Hematopoietic multipotent progenitor cell treated with erythropoietin and hydrocortisone succinate and interleukin-3 and kit ligand, for 4 days (in vitro differentiated cells): ENCODE measurements at regions not wholly inside any gene's neighbourhood (a gene's known extent, or its start where the extent isn't known, plus 50 kb on each side); places are given as distances from the start of the nearest gene placed in this dataset.
"Not testable (repeated sequence)": the region's sequence is repeated elsewhere in the genome, so short reads cannot be mapped to it uniquely, and the experiment has no call there.

Experiments used
- DNase-seq: peaks from one replicate; pipeline ENCODE4 v3.0.0-alpha.2; 2015

DNA sequence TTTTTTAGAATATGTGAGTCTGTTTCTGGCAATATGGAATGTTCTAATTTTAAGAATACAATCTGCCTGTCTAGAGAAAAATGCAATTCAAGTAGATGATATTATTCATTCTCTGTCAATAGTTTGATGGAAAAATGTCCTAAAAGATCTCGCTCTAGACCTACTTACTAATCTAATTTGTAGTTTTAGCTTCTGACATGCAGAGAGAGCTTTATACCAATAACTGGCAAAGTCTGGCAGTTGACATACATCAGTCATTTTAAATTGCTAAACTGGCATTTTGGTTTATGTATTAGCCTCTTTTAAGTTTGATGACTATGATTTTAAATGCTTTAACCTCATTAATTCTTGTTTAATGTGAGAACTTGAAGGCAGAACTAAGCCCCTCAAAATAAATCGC is 355.0 kb upstream of the CDH10 start:
- DNase-seq, result no peak

DNA sequence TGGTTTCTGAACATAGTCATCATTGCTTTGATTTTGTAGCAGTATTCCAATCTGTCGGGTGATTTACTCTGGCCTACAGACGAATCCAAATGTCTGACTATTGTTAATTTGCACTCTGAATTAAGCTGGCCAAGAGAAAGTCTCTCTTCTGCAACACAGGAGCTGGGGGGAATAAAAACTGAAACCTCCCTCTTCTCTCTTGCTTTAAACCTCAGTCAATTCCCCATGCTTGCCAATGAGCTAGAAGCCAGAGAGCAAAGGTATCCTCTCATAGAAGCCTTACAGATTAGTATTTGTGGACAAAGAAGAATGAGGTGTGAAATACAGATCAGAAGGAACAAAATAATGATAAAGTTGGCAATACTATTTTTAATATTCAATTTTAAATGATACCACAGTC is 353.9 kb upstream of the CDH10 start:
- DNase-seq, result no peak

DNA sequence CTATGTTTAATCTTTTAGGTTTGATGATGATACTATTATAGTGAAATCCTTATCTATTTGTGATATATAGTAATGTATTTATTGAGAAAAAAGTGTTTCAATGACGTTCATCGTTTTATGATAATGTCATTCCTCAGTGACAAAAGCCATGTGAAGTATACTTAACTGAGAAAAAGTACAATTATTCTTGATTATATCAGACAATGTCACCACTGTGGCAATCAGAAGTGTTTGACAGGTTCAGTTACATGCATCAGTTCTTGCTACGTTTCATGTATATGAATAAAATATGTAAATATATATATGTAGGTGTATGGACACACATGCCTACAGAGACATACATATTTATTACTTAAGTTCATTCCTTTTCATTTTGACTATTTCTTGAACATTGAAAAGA is 341.5 kb upstream of the CDH10 start:
- no peak for DNase-seq

DNA sequence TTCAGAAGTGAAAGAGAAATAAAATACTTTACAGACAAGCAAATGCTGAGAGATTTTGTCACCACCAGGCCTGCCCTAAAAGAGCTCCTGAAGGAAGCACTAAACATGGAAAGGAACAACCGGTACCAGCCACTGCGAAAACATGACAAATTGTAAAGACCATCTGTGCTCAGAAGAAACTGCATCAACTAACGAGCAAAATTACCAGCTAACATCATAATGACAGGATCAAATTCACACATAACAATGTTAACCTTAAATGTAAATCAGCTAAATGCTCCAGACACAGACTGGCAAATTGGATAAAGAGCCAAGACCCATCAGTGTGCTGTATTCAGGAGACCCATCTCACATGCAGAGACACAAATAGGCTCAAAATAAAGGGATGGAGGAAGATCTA is 333.8 kb upstream of the CDH10 start:
- not testable (repeated sequence) for DNase-seq

DNA sequence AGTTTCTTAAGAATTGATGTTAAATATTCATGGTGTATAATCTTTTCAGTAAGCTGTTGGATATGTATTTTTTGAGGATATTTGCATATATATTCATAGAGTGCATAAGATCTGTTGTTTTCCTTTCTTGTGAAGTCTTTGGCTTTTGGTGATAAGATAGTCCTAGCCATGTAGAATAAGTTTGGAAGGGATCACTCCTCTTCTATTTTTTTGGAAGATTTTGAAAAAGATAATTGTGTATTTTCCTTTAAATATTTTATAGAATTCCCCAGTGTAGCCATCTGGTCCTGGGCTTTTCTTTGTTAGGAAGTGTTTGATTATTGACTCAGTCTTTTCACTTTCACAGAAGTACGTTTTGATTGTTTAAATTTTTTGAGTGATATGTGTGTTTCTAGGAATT is 318.8 kb upstream of the CDH10 start:
- DNase-seq, result no peak

DNA sequence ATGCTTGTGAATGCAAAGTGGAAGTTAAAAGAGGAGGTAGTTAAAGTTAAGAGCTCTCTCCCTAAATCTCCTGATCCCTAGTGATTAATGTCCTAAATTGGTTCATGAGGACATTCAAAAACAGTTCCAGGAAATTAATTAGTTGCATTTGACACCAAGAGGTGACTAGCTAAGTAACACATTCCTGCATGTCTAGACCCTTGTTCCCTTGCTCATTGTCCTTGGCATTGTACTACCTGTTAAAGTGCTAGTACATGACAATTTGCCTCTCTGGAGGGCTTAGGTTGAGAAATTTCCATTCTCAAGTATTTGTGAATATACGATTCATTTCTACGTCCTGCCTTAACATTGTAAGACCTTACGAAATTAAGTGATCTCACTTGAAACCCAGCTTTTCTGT is 278.6 kb upstream of the CDH10 start:
- no peak for DNase-seq

DNA sequence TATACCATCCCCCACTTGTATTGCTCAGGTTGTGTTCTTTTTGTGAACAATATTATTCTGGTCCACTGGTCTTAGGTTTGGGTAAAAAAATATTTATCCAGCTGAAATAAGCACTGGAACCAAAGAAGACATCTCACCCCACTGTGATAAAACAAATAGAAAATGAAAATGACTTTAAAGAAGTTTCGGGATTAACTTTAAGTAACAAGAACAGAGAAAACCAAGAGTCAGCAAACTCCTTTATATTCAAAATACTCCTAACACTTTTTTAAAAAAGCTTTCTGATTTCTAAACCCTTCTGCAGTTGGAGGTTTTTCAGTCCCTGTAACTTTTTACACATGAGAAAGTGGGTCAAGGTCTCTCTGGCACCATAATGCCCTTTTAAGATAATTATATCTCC is 273.9 kb upstream of the CDH10 start:
- DNase-seq, result no peak

DNA sequence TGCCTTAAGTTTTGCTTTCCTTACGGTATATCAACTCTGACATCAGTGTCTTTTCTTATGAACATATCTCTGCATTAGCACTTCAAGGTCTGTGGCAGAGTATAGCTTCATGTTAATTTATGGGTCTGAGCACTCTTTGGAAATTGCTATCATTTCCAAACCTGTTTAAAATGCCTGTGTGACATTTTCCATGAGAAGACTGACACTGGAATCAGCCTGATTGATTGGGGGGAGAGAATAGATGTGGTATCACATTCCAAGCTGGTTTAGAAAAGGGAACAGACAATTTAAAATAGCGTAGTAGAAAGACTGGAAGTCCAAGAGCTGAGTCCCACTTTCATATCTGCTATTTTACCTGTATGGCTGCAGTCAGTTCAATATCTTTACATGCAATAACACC is 272.1 kb upstream of the CDH10 start:
- no peak for DNase-seq

DNA sequence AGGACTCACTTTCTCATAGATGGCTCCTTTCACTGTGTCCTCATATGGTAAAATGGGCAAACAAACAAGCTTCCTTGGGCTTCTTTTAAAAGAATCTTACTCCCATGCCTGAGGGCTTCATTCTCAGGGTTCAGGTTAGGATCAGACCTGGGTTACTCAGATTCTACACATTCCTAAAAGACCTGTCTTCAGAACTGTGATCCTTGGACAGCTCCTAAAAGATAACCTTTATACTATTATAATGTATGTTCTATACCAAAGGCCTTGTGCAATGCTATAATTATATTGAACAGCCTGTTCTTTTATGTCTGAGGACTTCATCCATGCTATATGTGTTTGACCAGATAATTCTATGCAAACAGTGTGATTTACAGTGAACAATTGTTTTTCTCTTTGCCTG is 264.4 kb upstream of the CDH10 start:
- DNase-seq, result no peak

DNA sequence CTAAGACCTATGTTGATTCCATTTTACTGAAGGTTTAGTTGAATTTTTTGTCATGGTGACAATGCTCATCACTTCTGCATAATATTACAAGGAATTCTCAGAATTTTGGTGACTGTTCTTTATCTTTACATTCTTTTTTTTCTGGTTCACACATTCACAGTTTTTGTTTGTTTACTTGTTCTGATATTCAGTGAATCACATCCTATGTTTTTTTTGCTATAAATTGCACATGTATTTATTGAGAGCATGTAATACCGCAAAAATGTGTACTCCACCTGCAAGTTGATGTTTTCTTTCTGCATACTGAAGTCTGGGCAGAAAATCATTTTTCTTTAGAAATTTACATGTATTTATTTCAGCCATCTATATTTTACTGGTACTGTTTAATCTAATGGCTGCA is 261.9 kb upstream of the CDH10 start:
- DNase-seq, result no peak

DNA sequence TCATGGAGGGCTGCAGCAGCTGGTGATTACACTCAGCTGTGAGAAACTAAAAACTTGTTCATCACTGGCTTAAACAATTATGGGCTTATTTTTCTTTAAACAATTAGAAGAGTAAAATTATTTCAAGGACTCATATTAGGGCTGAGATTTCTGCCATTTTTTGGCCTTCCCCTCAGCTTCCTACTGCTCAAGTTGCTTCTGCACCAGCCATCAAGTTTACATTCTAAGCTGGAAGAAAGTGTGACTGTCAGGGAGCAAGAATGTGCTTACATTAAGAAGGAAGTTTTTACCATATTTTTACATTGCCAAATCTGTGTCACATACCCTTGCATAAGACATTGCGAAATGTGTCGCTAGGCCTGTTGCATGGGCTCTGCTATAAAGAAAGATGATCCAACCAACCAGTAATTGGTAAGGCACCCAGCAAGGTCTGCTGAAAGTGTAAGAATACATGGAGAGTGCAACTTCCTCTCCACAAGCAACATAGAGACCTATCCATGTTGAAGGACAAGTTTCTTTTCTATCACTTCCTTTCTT is 260.3 kb upstream of the CDH10 start:
- DNase-seq, result peak; percentile 70

DNA sequence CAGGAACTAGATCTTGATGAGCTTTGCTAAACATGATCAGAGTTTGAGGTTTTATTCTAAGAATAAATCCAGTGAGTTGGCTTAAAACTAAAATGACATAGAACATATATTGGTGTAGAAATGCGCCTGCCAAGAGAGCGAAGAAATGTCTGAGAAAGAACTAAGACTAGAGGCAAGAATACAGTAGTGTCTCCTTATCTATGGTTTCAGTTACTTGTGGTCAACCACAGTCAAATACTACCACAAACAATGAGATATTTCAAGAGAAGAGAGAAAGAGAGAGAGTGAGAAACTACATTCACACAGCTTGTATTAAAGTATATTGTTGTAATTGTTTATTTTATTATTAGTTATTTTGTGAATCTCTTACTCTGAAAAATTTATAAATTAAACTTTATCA is 254.4 kb upstream of the CDH10 start:
- peak; percentile 76 for DNase-seq

DNA sequence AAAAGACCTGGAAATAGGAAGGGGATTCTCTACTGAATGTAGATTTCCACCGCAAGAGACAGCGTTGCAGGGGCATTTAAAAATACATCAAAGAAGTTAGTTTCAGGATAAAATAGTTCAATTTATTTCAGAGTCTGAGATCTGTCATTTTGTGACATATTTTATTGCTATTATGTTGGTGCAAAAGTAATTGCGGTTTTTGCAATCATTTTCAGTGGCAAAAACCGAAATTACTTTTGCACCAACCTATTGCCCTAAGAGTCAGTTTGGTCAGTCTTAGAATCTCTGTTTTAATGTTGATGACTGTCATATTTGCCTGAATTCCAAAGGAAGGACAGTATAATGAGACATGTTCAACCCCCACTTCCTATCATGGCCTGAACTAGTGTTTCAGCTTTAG is 219.5 kb upstream of the CDH10 start:
- no peak for DNase-seq

DNA sequence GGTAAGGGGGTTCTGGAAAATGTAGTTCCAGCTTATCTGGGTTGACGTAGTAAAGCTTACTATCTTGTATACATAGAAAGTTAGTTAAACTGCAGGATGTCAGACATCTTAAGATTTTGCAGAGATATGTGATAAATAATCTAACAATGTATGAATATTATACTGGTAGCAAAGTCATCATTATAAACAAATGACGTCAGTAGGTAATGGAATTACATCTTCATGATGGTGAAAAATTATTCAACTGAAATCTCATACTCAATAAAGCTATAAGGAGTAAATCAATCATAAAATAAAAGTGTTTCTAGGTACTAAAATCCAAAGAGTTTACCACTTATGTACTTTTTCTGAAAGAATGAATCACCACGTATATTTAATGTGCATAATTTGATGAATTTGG is 217.3 kb upstream of the CDH10 start:
- no peak for DNase-seq

DNA sequence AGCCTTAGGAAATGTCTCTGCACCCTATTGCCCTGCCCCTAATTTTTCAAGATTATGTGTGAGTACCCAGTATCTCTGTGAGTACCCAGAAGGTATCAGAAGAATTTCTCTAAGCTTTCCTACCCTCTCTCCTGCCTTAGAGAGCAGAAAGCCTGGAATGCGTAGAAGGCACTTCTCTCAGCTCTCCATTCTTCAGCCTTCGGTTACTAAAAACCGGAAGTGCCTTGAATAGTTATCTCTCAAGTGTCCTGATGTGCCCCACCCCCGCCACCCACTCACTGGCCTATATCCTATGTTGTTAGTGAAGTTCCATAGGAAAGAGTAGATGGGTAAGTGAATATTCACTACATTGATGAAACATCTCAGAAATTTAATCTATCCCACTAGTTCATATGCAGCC is 210.7 kb upstream of the CDH10 start:
- no peak for DNase-seq

DNA sequence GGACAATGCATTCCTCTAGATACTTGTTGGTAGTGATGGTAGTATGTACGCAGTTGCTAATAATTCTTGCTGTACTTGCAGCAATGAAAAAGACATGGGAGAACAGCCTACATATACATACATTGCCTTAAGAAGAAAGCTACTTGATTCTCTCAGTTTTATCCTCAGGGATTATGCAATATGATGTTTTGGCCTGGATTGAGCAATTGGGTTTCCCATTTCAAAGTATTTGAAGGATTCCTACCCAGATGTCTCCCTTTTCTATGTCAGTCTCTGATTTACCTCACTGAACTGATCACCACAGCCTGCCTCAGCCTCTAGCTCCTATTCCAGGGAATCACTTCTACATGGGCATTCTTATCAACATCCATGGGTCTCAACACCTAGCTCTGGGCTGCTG is 210.1 kb upstream of the CDH10 start:
- DNase-seq, result no peak

DNA sequence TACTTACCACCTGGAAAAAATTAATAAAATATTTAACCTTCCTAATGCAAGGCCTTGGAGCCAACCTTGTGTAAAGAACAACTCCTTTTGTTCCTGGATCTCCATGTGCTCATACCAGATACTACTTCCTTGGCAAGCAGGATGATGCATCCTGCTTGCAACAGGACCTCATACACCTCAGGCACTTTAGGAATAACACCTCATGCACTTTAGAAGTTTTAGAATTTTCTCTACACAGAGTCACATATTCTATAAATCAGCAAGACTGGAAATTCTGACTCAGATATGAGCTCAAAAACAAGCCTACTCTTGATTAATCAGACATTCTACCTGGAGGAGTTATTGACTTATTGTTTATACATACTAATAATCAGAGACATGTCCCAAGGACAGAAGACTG is 209.6 kb upstream of the CDH10 start:
- DNase-seq, result no peak

DNA sequence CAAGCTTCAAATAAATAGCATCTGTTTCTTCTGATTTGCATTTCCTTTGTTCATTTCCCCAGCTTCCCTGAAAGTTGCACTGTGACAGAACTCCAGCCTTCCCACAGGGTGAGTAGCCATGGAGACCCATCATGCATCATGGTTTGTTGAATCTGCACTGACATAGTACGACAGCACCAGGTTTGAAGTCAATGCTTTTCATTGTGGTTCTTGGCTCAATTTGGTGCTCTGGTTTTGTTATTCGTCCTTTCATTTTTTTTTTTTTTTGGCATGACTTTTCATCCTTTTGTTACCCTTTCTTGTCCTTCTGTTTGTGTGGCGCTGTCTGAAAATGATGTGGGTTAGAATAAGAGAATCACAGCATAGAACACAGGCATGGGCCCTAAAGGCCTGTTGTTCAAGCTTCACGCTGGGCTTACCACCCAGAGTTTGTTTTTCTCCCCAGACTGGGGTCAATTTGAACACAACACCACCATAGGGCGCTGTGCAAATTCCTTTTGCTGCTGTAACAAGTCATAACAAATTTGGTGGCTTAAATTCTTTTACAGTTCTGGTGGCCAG is 206.2 kb upstream of the CDH10 start:
- DNase-seq, result no peak

DNA sequence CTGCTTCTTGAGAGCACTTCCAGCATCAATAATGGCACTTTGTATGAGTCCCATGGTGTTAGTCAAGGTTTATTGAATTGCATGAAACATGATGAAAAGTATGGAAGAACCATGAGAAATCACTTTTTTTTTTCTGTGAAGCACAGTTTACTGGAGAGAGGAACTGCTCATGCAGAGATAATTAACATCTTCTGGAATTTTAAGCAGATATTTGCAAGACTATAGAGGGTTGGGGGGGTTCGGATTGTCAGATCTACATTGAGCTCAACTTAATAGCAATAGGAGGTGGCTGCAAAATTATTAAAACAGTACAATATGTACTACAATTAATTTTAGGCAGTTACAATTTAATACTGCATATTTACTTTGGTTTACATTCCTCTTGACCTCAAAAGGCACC is 204.4 kb upstream of the CDH10 start:
- no peak for DNase-seq

DNA sequence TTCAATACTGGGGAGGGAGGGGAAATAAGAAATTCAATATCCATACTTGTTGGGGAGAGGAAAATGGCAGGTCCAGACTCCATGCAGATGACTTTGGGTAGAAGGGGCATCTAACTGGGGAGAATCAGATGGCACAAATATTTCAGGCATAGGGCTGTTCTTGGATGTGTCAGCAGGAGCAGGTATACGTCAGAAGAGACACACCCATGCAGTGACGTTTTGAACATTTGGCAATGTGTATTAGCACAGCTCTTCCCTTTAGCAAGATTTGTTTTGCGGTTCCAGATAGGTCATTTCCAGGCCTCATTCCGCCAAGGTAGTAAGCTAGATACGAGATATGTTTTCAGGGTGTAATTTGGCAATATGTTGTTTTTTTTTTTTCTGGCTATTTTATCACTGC is 187.2 kb upstream of the CDH10 start:
- no peak for DNase-seq

DNA sequence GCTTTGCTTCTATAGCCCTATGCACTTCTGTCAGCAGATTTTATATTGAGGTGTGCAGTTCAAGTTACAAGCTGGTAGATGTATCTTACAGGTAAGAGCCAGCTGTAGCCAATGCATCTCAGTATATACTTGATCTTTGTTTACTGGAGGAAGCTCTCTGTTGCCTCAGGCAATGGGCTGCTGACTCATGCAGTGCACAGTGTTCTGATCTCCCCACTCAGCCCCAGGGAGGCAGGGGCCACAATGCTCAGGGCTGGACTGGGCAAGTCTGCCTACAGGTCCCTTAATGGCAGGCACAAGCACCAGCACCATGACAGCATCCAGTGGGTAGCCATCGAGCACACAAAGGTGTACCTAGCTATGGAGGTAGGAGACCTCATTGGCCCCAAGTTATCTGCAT is 178.8 kb upstream of the CDH10 start:
- no peak for DNase-seq

DNA sequence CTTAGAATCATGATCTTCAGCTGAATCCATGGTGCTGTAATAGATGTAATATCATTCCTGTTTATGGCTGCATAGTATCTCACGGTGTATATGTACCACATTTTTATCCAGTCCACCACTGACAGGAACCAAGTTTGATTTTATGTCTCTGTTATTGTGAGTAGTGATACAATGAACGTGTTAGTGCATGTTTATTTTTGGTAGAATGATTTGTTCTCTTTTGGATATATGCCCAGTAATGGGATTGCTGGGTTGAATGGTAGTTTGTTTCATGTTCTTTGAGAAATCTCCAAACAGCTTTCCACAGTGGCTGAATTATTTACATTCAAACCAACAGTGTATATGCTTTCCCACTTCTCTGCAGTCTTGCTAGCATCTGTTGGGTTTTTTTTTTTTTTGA is 175.1 kb upstream of the CDH10 start:
- DNase-seq, result no peak

DNA sequence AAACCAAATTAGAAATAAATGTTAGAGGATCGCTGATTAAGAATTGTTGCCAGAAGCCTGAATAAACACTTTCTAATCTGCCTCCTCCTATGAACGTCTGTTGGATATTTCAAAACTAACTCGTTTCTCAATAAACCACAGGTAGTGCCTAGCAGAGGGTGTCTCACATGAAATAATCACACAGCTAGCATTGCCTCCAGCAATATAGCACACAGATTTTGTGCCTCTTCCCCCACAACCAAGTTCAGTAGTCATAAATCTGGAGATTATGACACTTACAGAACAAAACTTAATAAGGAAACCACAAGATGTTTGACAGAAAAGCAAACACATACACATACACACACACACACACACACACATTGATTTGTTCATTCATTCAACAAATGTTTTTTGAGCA is 173.2 kb upstream of the CDH10 start:
- peak; percentile 31 for DNase-seq

DNA sequence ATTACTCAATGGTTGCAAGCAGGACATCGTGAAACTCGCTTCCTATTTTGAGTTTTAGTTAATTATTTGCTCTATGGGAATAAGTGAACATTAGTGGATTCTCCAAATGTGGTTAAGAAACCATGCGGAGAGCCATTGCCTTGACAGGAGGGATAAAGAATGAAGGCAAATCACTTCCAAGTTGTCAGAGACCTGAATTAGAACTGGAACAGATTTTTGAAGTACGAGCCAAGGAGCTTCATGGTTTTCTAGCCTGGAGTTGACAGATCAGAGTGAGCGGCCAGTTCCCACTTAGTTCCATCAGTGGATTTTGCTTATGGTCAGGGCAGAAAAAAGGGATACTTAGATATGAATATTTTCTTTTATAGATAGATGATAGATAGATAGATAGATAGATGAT is 171.4 kb upstream of the CDH10 start:
- no peak for DNase-seq

DNA sequence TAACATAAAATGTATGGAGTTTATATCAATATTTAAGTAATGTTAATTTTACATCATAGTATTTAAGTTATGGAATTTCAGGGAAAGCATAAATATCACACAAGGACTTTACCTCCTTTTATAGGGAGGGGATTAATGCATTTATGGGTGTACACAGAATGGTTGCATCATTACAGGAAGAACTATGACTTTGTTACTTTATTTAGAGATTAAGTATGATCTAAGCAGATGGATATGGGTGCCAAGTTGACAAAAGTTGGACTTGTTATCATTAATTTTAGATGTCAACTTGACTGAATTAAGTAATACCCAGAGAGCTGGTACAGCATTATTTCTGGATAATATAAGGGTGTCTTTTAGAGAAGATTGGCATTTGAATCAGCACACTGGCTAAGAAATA is 160.5 kb upstream of the CDH10 start:
- DNase-seq, result no peak

DNA sequence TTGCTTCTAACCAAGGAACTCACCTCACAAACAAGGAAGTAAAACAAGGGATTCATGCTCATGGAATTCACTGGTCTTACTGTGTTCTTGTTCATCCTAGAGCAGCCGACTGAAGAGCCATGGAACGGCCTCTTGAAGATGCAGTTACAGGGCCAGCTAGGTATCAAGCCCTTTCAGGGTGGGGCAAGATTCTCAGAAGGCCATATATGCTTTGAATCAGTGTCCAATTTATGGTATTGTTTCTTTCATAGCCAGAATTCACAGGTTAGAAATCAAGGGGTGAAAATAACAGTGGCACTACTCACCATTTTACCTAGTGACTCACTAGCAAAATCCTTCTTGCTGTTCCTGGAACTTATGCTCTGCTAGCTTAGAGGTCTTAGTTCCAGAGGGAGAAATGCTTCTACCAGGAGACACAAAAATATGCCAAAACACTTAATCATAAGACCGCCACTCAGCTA is 159.5 kb upstream of the CDH10 start:
- DNase-seq, result no peak
